Transverse colon (tissue), 4 donors: ENCODE measurements at regions not wholly inside any gene's neighbourhood (a gene's known extent, or its start where the extent isn't known, plus 50 kb on each side); places are given as distances from the start of the nearest gene placed in this dataset.

Source experiments
- CTCF ChIP-seq, 5 experiments: fragments of 200-600 bp in 3 of 5; fragments of 450-650 bp in 2 of 5; sonication (generic) in 3 of 5; IDR thresholded peaks; 1 replicate in 2 of 5; 2 replicates in 3 of 5; pipeline ENCODE4 v1.5.1; 2016 to 2017; ENCODE audit warnings: antibody characterized with exemption in 5 of 5, inconsistent platforms in 3 of 5, mild to moderate bottlenecking in 2 of 5, moderate library complexity in 1 of 5
- EP300 ChIP-seq: sonication (generic); formaldehyde crosslinking; IDR thresholded peaks from one replicate; pipeline ENCODE4 v1.6.1; 2017; ENCODE audit warnings: antibody characterized with exemption, low read depth
- POLR2A ChIP-seq: fragments of 450-650 bp; IDR thresholded peaks from one replicate; pipeline ENCODE4 v1.6.1; 2016; ENCODE audit warnings: antibody characterized with exemption, mild to moderate bottlenecking, moderate library complexity
- POLR2AphosphoS5 ChIP-seq, 3 donors: sonication (generic); formaldehyde crosslinking; IDR thresholded peaks; one replicate each; pipeline ENCODE4 v1.6.1; 2016; ENCODE audit warnings: antibody characterized with exemption in 3 of 3

GRCh38 chr3:25294169-25294805 lies 133.8 kb upstream of the RARB start:
- TF ChIP-seq POLR2AphosphoS5 (IDR thresholded peaks at IDR 0.05) (no peak), CTCF (IDR thresholded peaks at IDR 0.05) (no peak), EP300 (no peak), POLR2A (no peak)
